GM19238 (cell line): ENCODE measurements at regions not wholly inside any gene's neighbourhood (a gene's known extent, or its start where the extent isn't known, plus 50 kb on each side); places are given as distances from the start of the nearest gene placed in this dataset.

Experiments used
- DNase-seq: peaks from one replicate; pipeline ENCODE4 v3.0.0; 2011; ENCODE audit warnings: low spot score; ENCODE audit not compliant: insufficient read length

GRCh38 chr10:3249307-3249889 is 76.8 kb upstream of the PITRM1 start:
- DNase-seq = no peak

GRCh38 chr10:3248526-3249306 is 76.1 kb upstream of the PITRM1 start:
- no peak for DNase-seq

- no peak for DNase-seq
Observed at GRCh38 chr10:3245395-3245794, 72.8 kb upstream of the PITRM1 start.

- no peak for DNase-seq
Observed at GRCh38 chr10:3241967-3242650, 69.5 kb upstream of the PITRM1 start.

DNA sequence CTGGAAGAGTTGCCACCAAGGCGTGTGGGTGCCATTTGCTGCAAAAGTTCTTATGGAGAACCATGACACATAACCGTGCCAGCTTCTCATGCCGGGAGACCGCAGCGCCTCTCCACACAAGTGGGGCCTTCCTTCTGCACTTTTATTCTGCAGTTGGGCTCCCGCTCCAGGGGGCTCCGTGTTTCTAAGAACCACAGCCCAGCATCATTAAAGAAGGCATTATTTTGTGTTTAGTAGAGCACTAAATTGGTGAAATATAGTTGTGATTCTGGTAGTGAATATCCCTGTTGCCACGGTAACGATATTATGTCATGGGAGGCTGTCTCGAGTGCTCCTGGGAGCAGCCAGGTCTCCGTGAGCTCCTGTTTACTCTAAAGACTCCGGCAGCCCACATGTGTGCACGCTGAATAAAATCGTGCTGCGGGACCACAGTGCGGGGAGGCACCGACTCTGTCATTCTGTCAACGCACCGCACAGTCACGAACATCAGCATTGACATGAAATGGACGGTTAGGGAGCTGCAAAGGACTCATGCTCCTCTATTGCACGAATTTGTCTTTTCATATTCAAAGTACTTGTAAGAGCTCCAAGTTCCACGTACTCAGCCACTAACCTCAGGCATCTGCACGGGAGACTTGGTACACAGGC is 68.8 kb upstream of the PITRM1 start:
- DNase-seq = no peak

DNA sequence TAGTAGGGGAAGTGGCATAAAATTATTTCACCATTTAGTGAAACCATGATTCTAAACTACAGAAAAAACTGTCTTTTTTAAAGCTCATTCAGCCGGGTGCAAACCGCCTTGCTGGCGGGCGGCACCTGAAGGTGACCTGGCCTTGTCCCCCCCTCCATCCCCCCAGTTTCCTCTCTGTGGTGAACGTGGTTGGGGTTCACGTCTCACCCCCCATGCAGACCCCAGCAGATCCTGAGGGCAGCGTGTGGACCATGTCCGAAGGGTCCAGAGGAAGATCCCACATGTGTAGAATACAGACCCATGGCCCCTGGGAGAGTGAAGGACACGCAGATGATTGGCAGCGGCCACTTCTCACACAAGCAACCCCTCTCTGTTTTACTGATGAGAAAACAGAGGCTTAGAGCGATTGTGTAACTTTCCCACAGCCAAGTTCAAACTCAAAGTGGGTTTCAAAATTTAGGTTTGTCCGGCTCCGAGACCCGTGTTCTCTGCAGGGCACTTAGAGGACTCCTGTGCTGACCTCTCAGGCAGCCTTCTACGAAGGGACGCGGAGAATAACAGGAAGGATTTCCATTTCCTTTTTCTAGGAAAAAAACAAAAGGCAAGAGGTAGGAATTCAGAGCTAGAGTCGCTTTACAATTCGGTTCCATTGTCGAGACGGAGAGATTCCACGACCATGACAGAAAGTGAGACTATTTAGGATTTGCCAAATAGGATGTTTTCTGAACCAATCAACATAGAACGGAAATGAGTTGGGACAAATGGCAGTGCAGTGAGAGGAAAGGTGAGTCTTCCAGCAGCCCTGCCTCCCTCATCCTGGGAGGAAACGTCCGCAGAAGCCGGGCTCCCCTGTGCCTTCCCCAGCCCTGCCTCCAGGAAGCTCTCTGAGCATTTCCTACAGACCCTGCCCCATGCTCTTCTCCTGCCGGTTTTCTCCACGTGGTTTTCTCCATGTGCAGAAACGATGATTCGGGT is 67.6 kb upstream of the PITRM1 start:
- DNase-seq = no peak

- DNase-seq = peak; percentile 46
Observed at GRCh38 chr10:3239066-3239919, 66.7 kb upstream of the PITRM1 start.

GRCh38 chr10:3238115-3238871 is 65.7 kb upstream of the PITRM1 start:
- DNase-seq = no peak

- no peak for DNase-seq
Observed at GRCh38 chr10:3237530-3237929, 64.9 kb upstream of the PITRM1 start.

- DNase-seq = no peak
Observed at GRCh38 chr10:3236644-3237404, 64.2 kb upstream of the PITRM1 start.

DNA sequence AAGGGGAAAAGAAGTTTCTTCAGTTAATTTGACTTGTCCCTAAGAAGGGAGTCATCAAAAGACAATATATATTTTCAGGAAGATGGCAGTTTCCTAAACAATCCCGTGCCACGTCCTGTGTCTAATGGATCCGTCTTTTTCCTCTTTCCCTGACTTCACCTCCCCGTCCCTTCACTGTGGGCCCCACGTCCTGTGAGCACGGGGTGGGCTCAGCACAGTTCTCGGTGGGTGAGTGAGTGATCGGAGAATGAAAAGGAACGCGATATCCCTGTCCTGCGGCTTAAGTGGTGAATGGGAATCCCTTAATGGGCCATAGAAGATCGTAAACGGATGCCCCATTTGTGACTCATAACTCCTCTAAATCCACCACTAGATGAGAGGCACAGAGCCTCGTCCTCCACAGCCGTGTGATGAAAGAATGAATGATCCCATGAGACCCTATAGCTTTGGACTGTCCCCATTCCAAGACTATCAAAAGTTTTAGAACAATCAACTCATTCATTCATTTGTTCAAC is 63.5 kb upstream of the PITRM1 start:
- DNase-seq = no peak

DNA sequence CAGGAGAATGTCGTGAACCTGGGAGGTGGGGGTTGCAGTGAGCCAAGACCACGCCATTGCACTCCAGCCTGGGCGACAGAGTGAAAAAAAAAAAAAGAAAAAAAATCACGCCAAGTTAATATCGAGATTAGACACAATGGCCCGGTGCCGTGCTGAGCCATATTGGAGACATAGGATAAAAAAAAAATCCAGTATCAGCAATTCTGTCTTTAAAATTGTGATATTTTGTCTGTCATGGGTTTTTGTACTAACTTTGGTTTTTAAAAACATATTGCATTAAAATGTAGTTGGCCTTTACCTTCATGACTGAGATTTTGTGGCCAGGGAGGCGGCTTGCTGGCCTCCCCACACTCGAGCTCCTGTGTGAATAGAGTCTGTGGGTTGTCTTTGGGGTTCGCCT is 62.8 kb upstream of the PITRM1 start:
- no peak for DNase-seq

GRCh38 chr10:3233486-3233990 is 61.0 kb upstream of the PITRM1 start:
- no peak for DNase-seq

- no peak for DNase-seq
Observed at GRCh38 chr10:3231951-3232730, 59.6 kb upstream of the PITRM1 start.

- no peak for DNase-seq
Observed at GRCh38 chr10:3229815-3230214, 57.2 kb upstream of the PITRM1 start.

DNA sequence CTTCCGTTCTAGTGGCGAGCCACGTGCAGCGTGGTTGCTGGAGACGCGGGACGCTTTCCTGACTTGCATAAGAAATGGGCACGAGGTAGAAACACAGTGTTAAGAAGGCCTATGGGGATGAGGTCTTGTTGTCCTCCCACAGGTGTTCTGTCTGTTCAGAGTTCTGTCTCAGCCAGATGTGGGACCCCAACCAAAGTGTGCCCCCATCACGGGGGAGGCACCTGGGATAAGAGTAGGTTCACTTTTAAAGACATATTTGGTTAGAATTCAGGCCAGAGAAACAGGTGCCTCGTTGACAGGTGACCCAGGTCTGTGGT is 56.0 kb upstream of the PITRM1 start:
- DNase-seq = no peak

- DNase-seq = no peak
Observed at GRCh38 chr10:3226960-3227744, 54.6 kb upstream of the PITRM1 start.
